Tibial nerve (tissue), 4 donors: ENCODE measurements at regions not wholly inside any gene's neighbourhood (a gene's known extent, or its start where the extent isn't known, plus 50 kb on each side); places are given as distances from the start of the nearest gene placed in this dataset.

Source experiments
- EP300 ChIP-seq, 2 donors: sonication (generic); formaldehyde crosslinking; IDR thresholded peaks; one replicate each; pipeline ENCODE4 v1.6.1; 2017; ENCODE audit warnings: antibody characterized with exemption in 2 of 2, mild to moderate bottlenecking in 1 of 2
- POLR2A ChIP-seq, 2 donors: fragments of 450-650 bp; IDR thresholded peaks; one replicate each; pipeline ENCODE4 v1.6.1; 2017; ENCODE audit warnings: antibody characterized with exemption in 2 of 2, mild to moderate bottlenecking in 2 of 2, moderate library complexity in 2 of 2
- TF ChIP-seq, protein P1 (sequence below), 5 experiments: fragments of 200-600 bp in 3 of 5; fragments of 450-650 bp in 2 of 5; sonication (generic) in 3 of 5; IDR thresholded peaks; one replicate each; pipeline ENCODE4 v1.5.1; 2016 to 2019; ENCODE audit warnings: antibody characterized with exemption in 5 of 5, mild to moderate bottlenecking in 3 of 5, moderate library complexity in 2 of 5

DNA sequence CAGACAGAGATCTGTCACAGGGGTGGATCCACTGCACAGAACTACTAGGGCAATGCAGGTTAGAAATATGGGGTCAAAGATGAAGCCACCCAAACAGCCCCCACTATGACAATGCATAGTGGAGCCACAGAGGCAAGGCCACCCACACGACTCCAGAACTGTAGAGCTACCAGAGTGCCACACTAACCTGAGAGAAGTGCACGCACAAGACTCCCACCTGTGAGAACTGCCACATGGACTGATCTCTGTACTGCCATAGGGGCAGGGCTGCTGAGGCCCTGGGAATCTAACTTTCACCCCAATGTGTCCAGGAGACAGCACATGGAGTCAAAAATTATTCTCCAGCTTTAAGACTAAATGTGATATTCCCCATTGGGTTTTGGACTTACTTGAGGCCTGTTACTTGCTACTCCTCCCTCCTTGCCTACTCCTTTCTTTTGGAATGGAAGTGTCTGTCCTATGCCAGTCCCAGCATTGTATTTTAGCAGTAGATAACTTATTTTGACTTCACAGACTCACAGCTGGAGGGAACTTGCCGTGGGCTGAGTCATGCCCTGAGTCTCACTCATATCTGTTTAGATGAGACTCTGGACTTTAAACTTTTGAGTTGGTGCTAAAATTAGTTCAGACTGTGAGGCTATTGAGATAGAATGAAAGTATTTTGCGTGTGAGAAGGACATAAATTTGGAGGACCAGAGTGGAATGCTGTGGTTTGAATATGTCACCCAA is 853.3 kb downstream of the MAT2B start:
- TF ChIP-seq, protein P1, sequence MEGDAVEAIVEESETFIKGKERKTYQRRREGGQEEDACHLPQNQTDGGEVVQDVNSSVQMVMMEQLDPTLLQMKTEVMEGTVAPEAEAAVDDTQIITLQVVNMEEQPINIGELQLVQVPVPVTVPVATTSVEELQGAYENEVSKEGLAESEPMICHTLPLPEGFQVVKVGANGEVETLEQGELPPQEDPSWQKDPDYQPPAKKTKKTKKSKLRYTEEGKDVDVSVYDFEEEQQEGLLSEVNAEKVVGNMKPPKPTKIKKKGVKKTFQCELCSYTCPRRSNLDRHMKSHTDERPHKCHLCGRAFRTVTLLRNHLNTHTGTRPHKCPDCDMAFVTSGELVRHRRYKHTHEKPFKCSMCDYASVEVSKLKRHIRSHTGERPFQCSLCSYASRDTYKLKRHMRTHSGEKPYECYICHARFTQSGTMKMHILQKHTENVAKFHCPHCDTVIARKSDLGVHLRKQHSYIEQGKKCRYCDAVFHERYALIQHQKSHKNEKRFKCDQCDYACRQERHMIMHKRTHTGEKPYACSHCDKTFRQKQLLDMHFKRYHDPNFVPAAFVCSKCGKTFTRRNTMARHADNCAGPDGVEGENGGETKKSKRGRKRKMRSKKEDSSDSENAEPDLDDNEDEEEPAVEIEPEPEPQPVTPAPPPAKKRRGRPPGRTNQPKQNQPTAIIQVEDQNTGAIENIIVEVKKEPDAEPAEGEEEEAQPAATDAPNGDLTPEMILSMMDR (IDR thresholded peaks at IDR 0.05), result no peak
- no peak for TF ChIP-seq POLR2A (IDR thresholded peaks at IDR 0.05)
- TF ChIP-seq EP300 (IDR thresholded peaks at IDR 0.05), result no peak
